Stomach (tissue), 8 donors: ENCODE measurements at regions not wholly inside any gene's neighbourhood (a gene's known extent, or its start where the extent isn't known, plus 50 kb on each side); places are given as distances from the start of the nearest gene placed in this dataset.

Experiments
- DNase-seq, 2 donors: peaks; one replicate each; pipeline versions ENCODE4 v3.0.0 to v3.0.0-alpha.2; 2013 to 2019
- H3K27ac ChIP-seq, 5 donors: fragments of 200-600 bp in 4 of 5; sonication (generic) in 4 of 5; one replicate each; pipeline ENCODE4 v1.5.1; 2013 to 2019; ENCODE audit warnings: mild to moderate bottlenecking in 1 of 5, moderate library complexity in 1 of 5
- H3K27me3 ChIP-seq, 3 donors: fragments of 200-600 bp; sonication (generic); one replicate each; pipeline ENCODE4 v1.5.1; 2017 to 2019; ENCODE audit warnings: mixed run types in 1 of 3
- H3K36me3 ChIP-seq, 4 donors: fragments of 200-600 bp; sonication (generic); 1 replicate in 3 of 4; 2 replicates in 1 of 4; pipeline ENCODE4 v1.5.1; 2016 to 2019
- H3K4me1 ChIP-seq, 4 donors: fragments of 200-600 bp; sonication (generic); one replicate each; pipeline ENCODE4 v1.5.1; 2016 to 2019
- H3K4me3 ChIP-seq, 4 donors: fragments of 200-600 bp; sonication (generic) in 3 of 4; one replicate each; pipeline ENCODE4 v1.5.1; 2016 to 2019; ENCODE audit warnings: mild to moderate bottlenecking in 1 of 4
- H3K9me3 ChIP-seq, 4 donors: fragments of 200-600 bp; sonication (generic); one replicate each; pipeline ENCODE4 v1.5.1; 2016 to 2019
- CTCF ChIP-seq, 7 experiments: fragments of 450-650 bp in 4 of 7; fragments of 200-600 bp in 3 of 7; sonication (generic) in 3 of 7; IDR thresholded peaks; one replicate each; pipeline ENCODE4 v1.5.1; 2016 to 2019; ENCODE audit warnings: antibody characterized with exemption in 7 of 7, control low read depth in 2 of 7, mild to moderate bottlenecking in 1 of 7
- EP300 ChIP-seq: sonication (generic); formaldehyde crosslinking; IDR thresholded peaks from one replicate; pipeline ENCODE4 v1.6.1; 2017; ENCODE audit warnings: antibody characterized with exemption
- POLR2A ChIP-seq, 4 donors: fragments of 450-650 bp; IDR thresholded peaks; one replicate each; pipeline ENCODE4 v1.6.1; 2016; ENCODE audit warnings: antibody characterized with exemption in 4 of 4, control low read depth in 2 of 4, mild to moderate bottlenecking in 1 of 4, moderate library complexity in 1 of 4
- POLR2AphosphoS5 ChIP-seq, 3 donors: sonication (generic); formaldehyde crosslinking; IDR thresholded peaks; one replicate each; pipeline ENCODE4 v1.6.1; 2016; ENCODE audit warnings: antibody characterized with exemption in 3 of 3
- WGBS, 5 donors: extraction: QIAGEN DNeasy Blood & Tissue Kit in 3 of 5; methylation state at CpG; one replicate each; pipeline versions ENCODE4 v1.1.5 to v1.1.7; 2013 to 2018; 5-methylcytosine and 5-hydroxymethylcytosine counted together
- intact Hi-C: fragments of 100-400 bp; cut with DNase I; formaldehyde crosslinking; loops from one replicate; pipeline ENCODE4 v1.15.1; 2023; ENCODE audit warnings: low total_unique reads
- donor health status: healthy with polysubstance abuse.
- donor health status: Bipolar disorder and iron deficiency.
- donor health status: healthy.

- Histone ChIP-seq H3K36me3 (no peaks in the 10 kb centered on the region), H3K9me3 (no peaks in the 10 kb centered on the region), H3K4me1 (peaks cover 0 to 3% (median 0%) of the 10 kb centered on the region in 4 donors), H3K27ac (peak overlapping the region in 3 of 5 donors; percentile 40 to 58 (median 45)), H3K4me3 (no peak overlapping the region), H3K27me3 (no peaks in the 10 kb centered on the region)
- 52 to 64% (median 58%) methylated on average over 4 of the region's 4 CpGs for WGBS, 5 donors
- intact Hi-C loops, result no loop called here
- DNase-seq, result no peak
- TF ChIP-seq POLR2AphosphoS5 (IDR thresholded peaks at IDR 0.05), result peak in 1 of 3 donors; percentile 35
- no peak for TF ChIP-seq CTCF (IDR thresholded peaks at IDR 0.05)
Observed at GRCh38 chr3:75260-75659, 121.3 kb upstream of the CHL1 start.

GRCh38 chr3:79542-79941, 117.0 kb upstream of the CHL1 start:
- no peaks in the 10 kb centered on the region for H3K9me3 ChIP-seq
- no peak overlapping the region for H3K27ac ChIP-seq
- no peak overlapping the region for H3K4me3 ChIP-seq
- H3K27me3 ChIP-seq, result no peaks in the 10 kb centered on the region
- 54 to 62% (median 56%) methylated on average over 2 of the region's 2 CpGs for WGBS, 5 donors
- no peaks in the 10 kb centered on the region for H3K36me3 ChIP-seq
- no peaks in the 10 kb centered on the region for H3K4me1 ChIP-seq
- no peak for DNase-seq
- TF ChIP-seq POLR2A (IDR thresholded peaks at IDR 0.05) (no peak), EP300 (no peak), POLR2AphosphoS5 (IDR thresholded peaks at IDR 0.05) (no peak), CTCF (IDR thresholded peaks at IDR 0.05) (no peak)
- intact Hi-C loops, result no loop called here

GRCh38 chr3:82508-82907, 114.1 kb upstream of the CHL1 start:
- Histone ChIP-seq H3K27me3 (no peaks in the 10 kb centered on the region), H3K36me3 (no peaks in the 10 kb centered on the region), H3K4me3 (no peak overlapping the region), H3K9me3 (no peaks in the 10 kb centered on the region), H3K27ac (no peak overlapping the region), H3K4me1 (no peaks in the 10 kb centered on the region)
- intact Hi-C loops, result no loop called here
- TF ChIP-seq EP300 (no peak), POLR2AphosphoS5 (IDR thresholded peaks at IDR 0.05) (no peak), POLR2A (IDR thresholded peaks at IDR 0.05) (no peak), CTCF (IDR thresholded peaks at IDR 0.05) (no peak)
- no peak for DNase-seq
- WGBS, 5 donors, result 39 to 71% (median 41%) methylated on average over 2 of the region's 2 CpGs

- Histone ChIP-seq H3K4me3 (no peak overlapping the region), H3K4me1 (no peaks in the 10 kb centered on the region), H3K27ac (no peak overlapping the region), H3K36me3 (no peaks in the 10 kb centered on the region), H3K9me3 (no peaks in the 10 kb centered on the region), H3K27me3 (no peaks in the 10 kb centered on the region)
- DNase-seq, result no peak
- intact Hi-C loops, result no loop called here
- 70 to 89% (median 80%) methylated on average over 2 of the region's 2 CpGs for WGBS, 5 donors
- no peak for TF ChIP-seq POLR2A (IDR thresholded peaks at IDR 0.05)
- no peak for TF ChIP-seq EP300
- no peak for TF ChIP-seq POLR2AphosphoS5 (IDR thresholded peaks at IDR 0.05)
- TF ChIP-seq CTCF (IDR thresholded peaks at IDR 0.05), result no peak
Observed at GRCh38 chr3:83096-83495, 113.5 kb upstream of the CHL1 start.

GRCh38 chr3:85180-85579, 111.4 kb upstream of the CHL1 start:
- Histone ChIP-seq H3K36me3 (no peaks in the 10 kb centered on the region), H3K27me3 (no peaks in the 10 kb centered on the region), H3K4me1 (no peaks in the 10 kb centered on the region), H3K9me3 (no peaks in the 10 kb centered on the region), H3K27ac (no peak overlapping the region), H3K4me3 (no peak overlapping the region)
- TF ChIP-seq POLR2AphosphoS5 (IDR thresholded peaks at IDR 0.05), result no peak
- TF ChIP-seq EP300, result no peak
- TF ChIP-seq POLR2A (IDR thresholded peaks at IDR 0.05), result no peak
- no peak for TF ChIP-seq CTCF (IDR thresholded peaks at IDR 0.05)
- no peak for DNase-seq
- whole genome bisulfite sequencing, 5 donors, result 67 to 91% (median 81%) methylated on average over 2 of the region's 2 CpGs
- intact Hi-C loops, result no loop called here
